H9 (cell line): ENCODE measurements at regions not wholly inside any gene's neighbourhood (a gene's known extent, or its start where the extent isn't known, plus 50 kb on each side); places are given as distances from the start of the nearest gene placed in this dataset.

ENCODE experiments used
- DNase-seq: peaks from one replicate; pipeline ENCODE4 v3.0.0-alpha.2; 2017
- H2AFZ ChIP-seq: one replicate; pipeline ENCODE4 v1.6.1; 2013; ENCODE audit warnings: mild to moderate bottlenecking, low read length, control low read depth, moderate library complexity
- H2AK5ac ChIP-seq: 2 replicates; pipeline ENCODE4 v1.6.1; 2013; ENCODE audit warnings: low read length, control low read depth, mixed read lengths; ENCODE audit not compliant: insufficient read length
- H2BK120ac ChIP-seq: one replicate; pipeline ENCODE4 v1.6.1; 2013; ENCODE audit warnings: low read depth, mild to moderate bottlenecking, low read length, control low read depth, inconsistent platforms; ENCODE audit not compliant: poor library complexity, severe bottlenecking
- H2BK12ac ChIP-seq: 2 replicates; pipeline ENCODE4 v1.6.1; 2013; ENCODE audit warnings: low read length, control low read depth, mixed read lengths, low read depth; ENCODE audit not compliant: insufficient read length
- H2BK15ac ChIP-seq: 2 replicates; pipeline ENCODE4 v1.6.1; 2013; ENCODE audit warnings: low read depth, low read length, control low read depth
- H2BK20ac ChIP-seq: one replicate; pipeline ENCODE4 v1.6.1; 2013; ENCODE audit warnings: low read depth, mild to moderate bottlenecking, low read length, control low read depth, inconsistent platforms; ENCODE audit not compliant: poor library complexity, severe bottlenecking
- H2BK5ac ChIP-seq: 2 replicates; pipeline ENCODE4 v1.6.1; 2013; ENCODE audit warnings: low read length, control low read depth, mixed read lengths; ENCODE audit not compliant: insufficient read length
- H3K14ac ChIP-seq: 2 replicates; pipeline ENCODE4 v1.6.1; 2013; ENCODE audit warnings: low read length, control low read depth; ENCODE audit not compliant: insufficient read depth
- H3K18ac ChIP-seq: 2 replicates; pipeline ENCODE4 v1.6.1; 2013; ENCODE audit warnings: low read depth, mild to moderate bottlenecking, mixed read lengths, low read length, control low read depth; ENCODE audit not compliant: insufficient read length
- H3K23ac ChIP-seq: 2 replicates; pipeline ENCODE4 v1.6.1; 2013; ENCODE audit warnings: low read length, control low read depth, mixed read lengths, low read depth; ENCODE audit not compliant: insufficient read length
- H3K23me2 ChIP-seq: 2 replicates; pipeline ENCODE4 v1.6.1; 2013; ENCODE audit warnings: low read depth, mild to moderate bottlenecking, mixed read lengths, low read length, control low read depth; ENCODE audit not compliant: insufficient read length, poor library complexity, severe bottlenecking
- H3K27ac ChIP-seq: 2 replicates; pipeline ENCODE4 v1.5.1; 2013; ENCODE audit warnings: low read length, control low read depth, mixed read lengths, low read depth; ENCODE audit not compliant: insufficient read length
- H3K27me3 ChIP-seq: 2 replicates; pipeline ENCODE4 v1.6.1; 2013; ENCODE audit warnings: low read length, control low read depth, inconsistent platforms; ENCODE audit not compliant: insufficient read depth
- H3K4ac ChIP-seq: 2 replicates; pipeline ENCODE4 v1.6.1; 2013; ENCODE audit warnings: low read depth, mild to moderate bottlenecking, control low read depth, inconsistent platforms, low read length, moderate library complexity
- H3K4me1 ChIP-seq: 2 replicates; pipeline ENCODE4 v1.6.1; 2013; ENCODE audit warnings: low read length, control low read depth, inconsistent platforms; ENCODE audit not compliant: insufficient read depth
- H3K4me2 ChIP-seq: 2 replicates; pipeline ENCODE4 v1.6.1; 2013; ENCODE audit warnings: low read length, control low read depth, mixed read lengths; ENCODE audit not compliant: insufficient read length, insufficient read depth
- H3K56ac ChIP-seq: 2 replicates; pipeline ENCODE4 v1.6.1; 2013; ENCODE audit warnings: low read depth, mild to moderate bottlenecking, mixed read lengths, low read length, control low read depth; ENCODE audit not compliant: insufficient read length
- H3K79me1 ChIP-seq: 2 replicates; pipeline ENCODE4 v1.6.1; 2013; ENCODE audit warnings: low read depth, mild to moderate bottlenecking, moderate library complexity, low read length, control low read depth, inconsistent platforms; ENCODE audit not compliant: insufficient read depth, poor library complexity, severe bottlenecking
- H3K79me2 ChIP-seq: 2 replicates; pipeline ENCODE4 v1.6.1; 2013; ENCODE audit warnings: low read length, control low read depth, inconsistent platforms; ENCODE audit not compliant: insufficient read depth
- H3K9ac ChIP-seq: 2 replicates; pipeline ENCODE4 v1.6.1; 2013; ENCODE audit warnings: low read length, control low read depth, mixed read lengths; ENCODE audit not compliant: insufficient read length; ENCODE audit errors: extremely low read depth
- H3K9me3 ChIP-seq: one replicate; pipeline ENCODE4 v1.6.1; 2013; ENCODE audit warnings: low read depth, low read length, inconsistent platforms; ENCODE audit not compliant: control insufficient read depth
- H3T11ph ChIP-seq: one replicate; pipeline ENCODE4 v1.6.1; 2013; ENCODE audit warnings: mild to moderate bottlenecking, low read length, control low read depth, inconsistent platforms
- H4K20me1 ChIP-seq: one replicate; pipeline ENCODE4 v1.6.1; 2013; ENCODE audit not compliant: control insufficient read depth, insufficient read length, insufficient read depth
- H4K5ac ChIP-seq: 2 replicates; pipeline ENCODE4 v1.6.1; 2013; ENCODE audit warnings: low read depth, mild to moderate bottlenecking, mixed read lengths, low read length, control low read depth; ENCODE audit not compliant: insufficient read length
- H4K8ac ChIP-seq: replicated peaks from 2 replicates; pipeline ENCODE4 v1.6.1; 2013; ENCODE audit warnings: low read length, control low read depth, mixed read lengths, low read depth; ENCODE audit not compliant: insufficient read length
- H4K91ac ChIP-seq: 2 replicates; pipeline ENCODE4 v1.6.1; 2013; ENCODE audit warnings: low read depth, mild to moderate bottlenecking, moderate library complexity, mixed read lengths, low read length, control low read depth; ENCODE audit not compliant: insufficient read length
- H3K27ac Mint-ChIP-seq, 3 experiments: 2 replicates in 2 of 3; 3 replicates in 1 of 3; pipeline ENCODE4 v1.8.0; 2020 to 2021; ENCODE audit warnings: mixed read lengths in 3 of 3, mild to moderate bottlenecking in 1 of 3, moderate library complexity in 1 of 3
- H3K27me3 Mint-ChIP-seq: 2 replicates; pipeline ENCODE4 v1.8.0; 2021; ENCODE audit warnings: low read depth, mild to moderate bottlenecking, moderate library complexity, mixed read lengths
- H3K36me3 Mint-ChIP-seq, 3 experiments: 2 replicates in 2 of 3; 3 replicates in 1 of 3; pipeline ENCODE4 v1.8.0; 2020 to 2021; ENCODE audit warnings: low read depth in 3 of 3, mixed read lengths in 3 of 3; ENCODE audit not compliant: insufficient read depth in 1 of 3
- H3K4me1 Mint-ChIP-seq, 2 experiments: 2 replicates each; pipeline ENCODE4 v1.8.0; 2020; ENCODE audit warnings: mixed read lengths in 2 of 2
- H3K4me3 Mint-ChIP-seq, 2 experiments: 2 replicates in 1 of 2; 3 replicates in 1 of 2; pipeline ENCODE4 v1.8.0; 2020 to 2021; ENCODE audit warnings: mild to moderate bottlenecking in 2 of 2, mixed read lengths in 2 of 2, moderate library complexity in 1 of 2
- H3K9me3 Mint-ChIP-seq, 2 experiments: 2 replicates in 1 of 2; 3 replicates in 1 of 2; pipeline ENCODE4 v1.8.0; 2020; ENCODE audit warnings: mild to moderate bottlenecking in 2 of 2, mixed read lengths in 2 of 2, moderate library complexity in 1 of 2
- WGBS: extraction: QIAGEN DNeasy Blood & Tissue Kit; methylation state at CpG from one replicate; pipeline ENCODE4 v1.1.7; 2013; ENCODE audit warnings: missing lambda C conversion rate, low lambda C conversion rate, mixed read lengths; ENCODE audit not compliant: insufficient read length; ENCODE audit errors: extremely low coverage; 5-methylcytosine and 5-hydroxymethylcytosine counted together
- TF ChIP-seq, protein P1 (sequence below): fragments of 200-600 bp; sonication (generic); conservative IDR thresholded peaks from 3 replicates; pipeline ENCODE4 v1.8.0; 2021; ENCODE audit warnings: antibody characterized with exemption, mild to moderate bottlenecking

DNA sequence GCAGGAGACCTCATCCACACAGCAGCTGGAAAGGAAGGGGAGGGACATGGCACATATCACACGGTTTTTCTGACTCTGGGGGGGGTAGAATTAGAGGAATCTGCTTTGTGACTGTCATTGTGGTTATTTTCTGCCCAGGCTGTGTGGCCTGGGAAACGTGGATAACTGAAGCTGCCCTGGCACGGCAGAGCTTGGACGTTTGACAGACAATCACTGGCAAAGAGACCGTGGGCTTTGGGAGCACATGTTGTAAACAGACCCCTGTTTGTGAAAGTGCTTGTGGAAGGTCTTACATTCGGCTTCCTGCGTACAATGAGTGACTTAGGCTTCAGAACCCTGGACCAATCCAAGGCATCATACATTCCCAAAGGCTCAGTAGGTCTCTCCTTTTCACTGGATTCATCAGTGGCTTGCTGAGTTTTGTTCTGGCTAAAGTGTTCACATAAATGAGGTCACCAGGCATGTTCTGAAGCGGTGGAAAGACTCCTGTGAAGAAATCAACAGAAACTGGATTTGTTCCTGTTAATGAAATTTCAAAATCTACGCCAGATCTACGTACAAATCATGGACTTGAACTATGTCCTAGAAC lies 188.2 kb downstream of the TEX36 start:
- no peaks in the 10 kb centered on the region for H3K27me3 Mint-ChIP-seq
- no peak overlapping the region for H4K8ac ChIP-seq
- H2BK5ac ChIP-seq, result no peak overlapping the region
- H2BK15ac ChIP-seq, result no peak overlapping the region
- no peak overlapping the region; the same call in 1 of the 2 replicates for H3K14ac ChIP-seq
- H3K23ac ChIP-seq, result no peak overlapping the region
- no peak overlapping the region for H2BK20ac ChIP-seq
- no peak overlapping the region for H2AFZ ChIP-seq
- no peaks in the 10 kb centered on the region for H3K79me2 ChIP-seq
- no peaks in the 10 kb centered on the region for H3K9me3 Mint-ChIP-seq
- H3K4me3 Mint-ChIP-seq, result no peak overlapping the region
- H3K23me2 ChIP-seq, result no peaks in the 10 kb centered on the region
- H3K4me1 ChIP-seq, result no peaks in the 10 kb centered on the region
- no peak overlapping the region for H4K91ac ChIP-seq
- no peak overlapping the region for H3K27ac ChIP-seq
- no peak overlapping the region for H2BK12ac ChIP-seq
- H3T11ph ChIP-seq, result no peak overlapping the region
- WGBS, result no CpG with 5 or more reads among the region's 10 CpGs
- H3K27ac Mint-ChIP-seq, result no peak overlapping the region
- no peak overlapping the region for H3K9ac ChIP-seq
- H3K18ac ChIP-seq, result no peak overlapping the region
- H2AK5ac ChIP-seq, result no peak overlapping the region
- 0 out of 4 replicates have a peak, but pooled peaks cover 2% of the 10 kb centered on the region in 2 experiments for H3K4me1 Mint-ChIP-seq
- H3K4me2 ChIP-seq, result no peak overlapping the region
- no peak overlapping the region for H3K56ac ChIP-seq
- H3K27me3 ChIP-seq, result no peaks in the 10 kb centered on the region
- no peaks in the 10 kb centered on the region for H3K79me1 ChIP-seq
- H2BK120ac ChIP-seq, result no peak overlapping the region
- no peaks in the 10 kb centered on the region for H3K9me3 ChIP-seq
- H3K4ac ChIP-seq, result no peak overlapping the region
- TF ChIP-seq, protein P1, sequence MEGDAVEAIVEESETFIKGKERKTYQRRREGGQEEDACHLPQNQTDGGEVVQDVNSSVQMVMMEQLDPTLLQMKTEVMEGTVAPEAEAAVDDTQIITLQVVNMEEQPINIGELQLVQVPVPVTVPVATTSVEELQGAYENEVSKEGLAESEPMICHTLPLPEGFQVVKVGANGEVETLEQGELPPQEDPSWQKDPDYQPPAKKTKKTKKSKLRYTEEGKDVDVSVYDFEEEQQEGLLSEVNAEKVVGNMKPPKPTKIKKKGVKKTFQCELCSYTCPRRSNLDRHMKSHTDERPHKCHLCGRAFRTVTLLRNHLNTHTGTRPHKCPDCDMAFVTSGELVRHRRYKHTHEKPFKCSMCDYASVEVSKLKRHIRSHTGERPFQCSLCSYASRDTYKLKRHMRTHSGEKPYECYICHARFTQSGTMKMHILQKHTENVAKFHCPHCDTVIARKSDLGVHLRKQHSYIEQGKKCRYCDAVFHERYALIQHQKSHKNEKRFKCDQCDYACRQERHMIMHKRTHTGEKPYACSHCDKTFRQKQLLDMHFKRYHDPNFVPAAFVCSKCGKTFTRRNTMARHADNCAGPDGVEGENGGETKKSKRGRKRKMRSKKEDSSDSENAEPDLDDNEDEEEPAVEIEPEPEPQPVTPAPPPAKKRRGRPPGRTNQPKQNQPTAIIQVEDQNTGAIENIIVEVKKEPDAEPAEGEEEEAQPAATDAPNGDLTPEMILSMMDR, result no peak
- H3K36me3 Mint-ChIP-seq, result no peaks in the 10 kb centered on the region
- no peak for DNase-seq
- no peak overlapping the region for H4K5ac ChIP-seq
- no peaks in the 10 kb centered on the region for H4K20me1 ChIP-seq
